GM12891 (cell line): ENCODE measurements at regions not wholly inside any gene's neighbourhood (a gene's known extent, or its start where the extent isn't known, plus 50 kb on each side); places are given as distances from the start of the nearest gene placed in this dataset.

Experiments
- POLR2A ChIP-seq: IDR thresholded peaks from 2 replicates; pipeline ENCODE4 v1.6.1; 2011; ENCODE audit warnings: low read depth, low read length, control low read depth
- POLR2AphosphoS5 ChIP-seq: IDR thresholded peaks from 2 replicates; pipeline ENCODE4 v1.6.1; 2011; ENCODE audit warnings: low read depth, low read length, control low read depth

DNA sequence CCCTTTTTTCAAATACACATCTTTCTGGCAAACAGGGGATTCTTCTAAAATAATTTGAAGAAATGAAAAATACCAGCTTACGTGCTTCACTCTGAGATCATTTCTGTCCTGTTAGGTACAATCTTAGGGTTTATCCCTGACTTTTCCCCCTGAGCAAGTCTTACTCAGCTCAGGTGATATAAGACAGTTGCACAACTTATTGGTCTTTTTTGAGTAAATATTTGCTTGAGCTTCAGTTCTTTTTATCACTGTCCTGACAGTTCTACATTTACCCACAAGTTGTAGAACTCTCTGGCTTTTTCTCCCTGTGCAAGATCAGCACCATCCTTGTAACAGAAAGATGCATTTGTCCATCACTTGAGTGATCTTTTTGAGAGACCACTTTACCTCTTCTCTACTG lies 84.9 kb downstream of the MID1IP1 start:
- TF ChIP-seq POLR2A (no peak), POLR2AphosphoS5 (no peak)
